K562 (cell line): ENCODE measurements at regions not wholly inside any gene's neighbourhood (a gene's known extent, or its start where the extent isn't known, plus 50 kb on each side); places are given as distances from the start of the nearest gene placed in this dataset.

ENCODE experiments used
- ARID1B ChIP-seq: fragments of 450-650 bp; IDR thresholded peaks from 2 replicates; pipeline ENCODE4 v1.6.1; 2016; ENCODE audit warnings: antibody characterized with exemption, mild to moderate bottlenecking, inconsistent platforms
- BDP1 ChIP-seq: IDR thresholded peaks from 3 replicates; pipeline ENCODE4 v1.6.1; 2011; ENCODE audit not compliant: insufficient read length, insufficient read depth
- CAMTA2 ChIP-seq: fragments of 250-450 bp; sonication (Bioruptor Pico); conservative IDR thresholded peaks from 2 replicates; pipeline ENCODE4 v1.5.1; 2022
- CBX2 ChIP-seq: fragments of 200-600 bp; sonication (generic); IDR thresholded peaks from one replicate; pipeline ENCODE4 v1.6.1; 2012; ENCODE audit warnings: mild to moderate bottlenecking, low read length, inconsistent platforms; ENCODE audit not compliant: insufficient read depth, poor library complexity, severe bottlenecking
- DMBX1 ChIP-seq: fragments of 250-450 bp; sonication (Bioruptor Pico); IDR thresholded peaks from 2 replicates; pipeline ENCODE4 v1.8.0; 2022; ENCODE audit warnings: inconsistent platforms, mild to moderate bottlenecking, moderate library complexity, borderline replicate concordance
- ELF2 ChIP-seq: fragments of 250-450 bp; sonication (Bioruptor Pico); IDR thresholded peaks from 2 replicates; pipeline ENCODE4 v1.5.0; 2021; ENCODE audit warnings: mild to moderate bottlenecking
- EP400 ChIP-seq: fragments of 450-650 bp; IDR thresholded peaks from 2 replicates; pipeline ENCODE4 v1.6.1; 2017; ENCODE audit warnings: antibody characterized with exemption, mild to moderate bottlenecking, moderate library complexity
- FIP1L1 ChIP-seq: fragments of 200-400 bp; formaldehyde crosslinking; IDR thresholded peaks from 2 replicates; pipeline ENCODE4 v1.6.1; 2018; ENCODE audit warnings: mild to moderate bottlenecking, low read depth, low read length; ENCODE audit not compliant: poor library complexity, severe bottlenecking
- MYNN ChIP-seq, 2 experiments: sonication (generic); formaldehyde crosslinking in 1 of 2; IDR thresholded peaks; 2 replicates each; pipeline versions ENCODE4 v1.5.0 to v1.6.1; 2016 to 2020; ENCODE audit warnings: antibody characterized with exemption in 1 of 2, missing genetic modification reagents in 1 of 2
- NCOA1 ChIP-seq: fragments of 450-650 bp; IDR thresholded peaks from 2 replicates; pipeline ENCODE4 v1.6.1; 2016; ENCODE audit warnings: low read depth
- PHB2 ChIP-seq: fragments of 450-650 bp; IDR thresholded peaks from 2 replicates; pipeline ENCODE4 v1.6.1; 2017; ENCODE audit warnings: low read depth
- PHF8 ChIP-seq: fragments of 200-600 bp; sonication (generic); IDR thresholded peaks from 2 replicates; pipeline ENCODE4 v1.6.1; 2012; ENCODE audit warnings: mixed run types, mild to moderate bottlenecking, inconsistent platforms, low read length, moderate library complexity, borderline replicate concordance
- PRMT5 ChIP-seq: sonication (generic); formaldehyde crosslinking; IDR thresholded peaks from 2 replicates; pipeline ENCODE4 v1.5.0; 2020; ENCODE audit warnings: missing genetic modification reagents
- STAT5B ChIP-seq: fragments of 250-450 bp; sonication (Bioruptor Pico); IDR thresholded peaks from 2 replicates; pipeline ENCODE4 v1.8.0; 2021; ENCODE audit warnings: mild to moderate bottlenecking, inconsistent platforms
- TBL1XR1 ChIP-seq, 2 experiments: IDR thresholded peaks; 2 replicates each; pipeline ENCODE4 v1.6.1; 2012; ENCODE audit warnings: improper control_type of control experiment in 2 of 2, low read length in 2 of 2, mild to moderate bottlenecking in 1 of 2
- TCF7 ChIP-seq: sonication (generic); IDR thresholded peaks from 2 replicates; pipeline ENCODE4 v1.6.1; 2016; ENCODE audit warnings: antibody characterized with exemption, borderline replicate concordance
- TFAM ChIP-seq: fragments of 250-450 bp; sonication (Bioruptor Pico); conservative IDR thresholded peaks from 2 replicates; pipeline ENCODE4 v1.5.0; 2021; ENCODE audit warnings: mild to moderate bottlenecking, moderate library complexity
- TOE1 ChIP-seq, 2 experiments: fragments of 450-650 bp in 1 of 2; sonication (generic) in 1 of 2; formaldehyde crosslinking in 1 of 2; IDR thresholded peaks; 2 replicates each; pipeline versions ENCODE4 v1.7.1 to v1.8.0; 2016 to 2022; ENCODE audit warnings: borderline replicate concordance in 2 of 2, mild to moderate bottlenecking in 2 of 2, antibody characterized with exemption in 1 of 2, inconsistent platforms in 1 of 2, low read depth in 1 of 2, missing genetic modification reagents in 1 of 2, moderate library complexity in 1 of 2
- ZNF12 ChIP-seq: sonication (generic); formaldehyde crosslinking; IDR thresholded peaks from 2 replicates; pipeline ENCODE4 v1.4.0; 2020; ENCODE audit warnings: mild to moderate bottlenecking, missing genetic modification reagents
- ZNF217 ChIP-seq: sonication (generic); formaldehyde crosslinking; IDR thresholded peaks from 2 replicates; pipeline ENCODE4 v1.8.0; 2022; ENCODE audit warnings: mild to moderate bottlenecking, missing genetic modification reagents
- ZNF311 ChIP-seq: fragments of 250-450 bp; sonication (Bioruptor Pico); IDR thresholded peaks from 2 replicates; pipeline ENCODE4 v1.4.0; 2020; ENCODE audit warnings: mild to moderate bottlenecking, moderate library complexity
- ZNF445 ChIP-seq: fragments of 250-450 bp; sonication (Bioruptor Pico); IDR thresholded peaks from 2 replicates; pipeline ENCODE4 v1.4.0; 2020; ENCODE audit warnings: low read depth, mild to moderate bottlenecking, moderate library complexity
- TF ChIP-seq, protein P1 (sequence below): sonication (generic); formaldehyde crosslinking; IDR thresholded peaks from 2 replicates; pipeline ENCODE4 v1.8.0; 2022; ENCODE audit warnings: missing genetic modification reagents, mild to moderate bottlenecking, moderate library complexity, borderline replicate concordance
- TF ChIP-seq, protein P2 (sequence below): fragments of 250-450 bp; sonication (Bioruptor Pico); IDR thresholded peaks from 2 replicates; pipeline ENCODE4 v1.5.0; 2020; ENCODE audit warnings: mild to moderate bottlenecking, borderline replicate concordance
- TF ChIP-seq, protein P3 (sequence below): sonication (generic); formaldehyde crosslinking; IDR thresholded peaks from 2 replicates; pipeline ENCODE4 v1.8.1; 2023; ENCODE audit warnings: mild to moderate bottlenecking, missing genetic modification reagents, moderate library complexity
- TF ChIP-seq, protein P4 (sequence below): fragments of 250-450 bp; sonication (Bioruptor Pico); IDR thresholded peaks from 2 replicates; pipeline ENCODE4 v1.5.0; 2021

DNA sequence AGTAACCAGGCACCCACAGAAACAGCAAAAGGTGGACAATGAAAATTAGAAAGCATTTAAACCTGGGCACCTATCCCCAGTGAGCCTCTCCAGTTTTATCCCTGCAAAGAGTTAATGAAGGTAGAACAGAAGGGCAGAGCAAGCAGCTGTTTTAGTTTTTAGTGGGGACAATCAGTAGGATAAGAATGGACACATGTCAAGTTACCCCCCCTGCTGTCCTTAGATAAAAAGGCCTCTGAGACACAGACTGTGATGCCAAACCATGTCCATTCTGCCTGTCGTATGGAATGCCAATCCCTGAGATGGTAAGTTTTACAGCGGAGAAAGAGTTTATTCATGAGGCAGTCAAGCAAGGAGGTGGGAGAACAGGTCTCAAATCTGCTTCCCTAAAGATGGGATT is 162.6 kb upstream of the AGR3 start (continued):
- TF ChIP-seq ZNF445 (CRISPR knock-in tag), result no peak
- TF ChIP-seq, protein P1, sequence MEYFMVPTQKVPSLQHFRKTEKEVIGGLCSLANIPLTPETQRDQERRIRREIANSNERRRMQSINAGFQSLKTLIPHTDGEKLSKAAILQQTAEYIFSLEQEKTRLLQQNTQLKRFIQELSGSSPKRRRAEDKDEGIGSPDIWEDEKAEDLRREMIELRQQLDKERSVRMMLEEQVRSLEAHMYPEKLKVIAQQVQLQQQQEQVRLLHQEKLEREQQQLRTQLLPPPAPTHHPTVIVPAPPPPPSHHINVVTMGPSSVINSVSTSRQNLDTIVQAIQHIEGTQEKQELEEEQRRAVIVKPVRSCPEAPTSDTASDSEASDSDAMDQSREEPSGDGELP, result no peak
- no peak for TF ChIP-seq CBX2
- TF ChIP-seq PHB2, result no peak
- no peak for TF ChIP-seq ZNF311 (CRISPR knock-in tag)
- TF ChIP-seq, protein P2, sequence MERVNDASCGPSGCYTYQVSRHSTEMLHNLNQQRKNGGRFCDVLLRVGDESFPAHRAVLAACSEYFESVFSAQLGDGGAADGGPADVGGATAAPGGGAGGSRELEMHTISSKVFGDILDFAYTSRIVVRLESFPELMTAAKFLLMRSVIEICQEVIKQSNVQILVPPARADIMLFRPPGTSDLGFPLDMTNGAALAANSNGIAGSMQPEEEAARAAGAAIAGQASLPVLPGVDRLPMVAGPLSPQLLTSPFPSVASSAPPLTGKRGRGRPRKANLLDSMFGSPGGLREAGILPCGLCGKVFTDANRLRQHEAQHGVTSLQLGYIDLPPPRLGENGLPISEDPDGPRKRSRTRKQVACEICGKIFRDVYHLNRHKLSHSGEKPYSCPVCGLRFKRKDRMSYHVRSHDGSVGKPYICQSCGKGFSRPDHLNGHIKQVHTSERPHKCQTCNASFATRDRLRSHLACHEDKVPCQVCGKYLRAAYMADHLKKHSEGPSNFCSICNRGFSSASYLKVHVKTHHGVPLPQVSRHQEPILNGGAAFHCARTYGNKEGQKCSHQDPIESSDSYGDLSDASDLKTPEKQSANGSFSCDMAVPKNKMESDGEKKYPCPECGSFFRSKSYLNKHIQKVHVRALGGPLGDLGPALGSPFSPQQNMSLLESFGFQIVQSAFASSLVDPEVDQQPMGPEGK (CRISPR knock-in tag), result no peak
- TF ChIP-seq ZNF12 (CRISPR knock-in tag), result no peak
- TF ChIP-seq TOE1 (IDR thresholded peaks at IDR 0.05; ENCODE audit: borderline replicate concordance), result no peak
- no peak for TF ChIP-seq TOE1 (CRISPR knock-in tag; IDR thresholded peaks at IDR 0.05; ENCODE audit: borderline replicate concordance, low read depth)
- no peak for TF ChIP-seq MYNN (IDR thresholded peaks at IDR 0.05)
- TF ChIP-seq MYNN (CRISPR knock-in tag; IDR thresholded peaks at IDR 0.05), result no peak
- no peak for TF ChIP-seq ELF2 (CRISPR knock-in tag)
- no peak for TF ChIP-seq PHF8
- no peak for TF ChIP-seq STAT5B (CRISPR knock-in tag)
- TF ChIP-seq DMBX1, result 0 out of 2 replicates have a peak, but pooled peaks have one; percentile 28
- no peak for TF ChIP-seq TFAM (CRISPR knock-in tag)
- no peak for TF ChIP-seq BDP1
- TF ChIP-seq FIP1L1, result no peak
- no peak for TF ChIP-seq EP400
- no peak for TF ChIP-seq ZNF217 (CRISPR knock-in tag)
- TF ChIP-seq, protein P3, sequence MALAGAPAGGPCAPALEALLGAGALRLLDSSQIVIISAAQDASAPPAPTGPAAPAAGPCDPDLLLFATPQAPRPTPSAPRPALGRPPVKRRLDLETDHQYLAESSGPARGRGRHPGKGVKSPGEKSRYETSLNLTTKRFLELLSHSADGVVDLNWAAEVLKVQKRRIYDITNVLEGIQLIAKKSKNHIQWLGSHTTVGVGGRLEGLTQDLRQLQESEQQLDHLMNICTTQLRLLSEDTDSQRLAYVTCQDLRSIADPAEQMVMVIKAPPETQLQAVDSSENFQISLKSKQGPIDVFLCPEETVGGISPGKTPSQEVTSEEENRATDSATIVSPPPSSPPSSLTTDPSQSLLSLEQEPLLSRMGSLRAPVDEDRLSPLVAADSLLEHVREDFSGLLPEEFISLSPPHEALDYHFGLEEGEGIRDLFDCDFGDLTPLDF (CRISPR knock-in tag), result no peak
- no peak for TF ChIP-seq CAMTA2 (CRISPR knock-in tag)
- peak; percentile 80 for TF ChIP-seq ARID1B
- TF ChIP-seq, protein P4, sequence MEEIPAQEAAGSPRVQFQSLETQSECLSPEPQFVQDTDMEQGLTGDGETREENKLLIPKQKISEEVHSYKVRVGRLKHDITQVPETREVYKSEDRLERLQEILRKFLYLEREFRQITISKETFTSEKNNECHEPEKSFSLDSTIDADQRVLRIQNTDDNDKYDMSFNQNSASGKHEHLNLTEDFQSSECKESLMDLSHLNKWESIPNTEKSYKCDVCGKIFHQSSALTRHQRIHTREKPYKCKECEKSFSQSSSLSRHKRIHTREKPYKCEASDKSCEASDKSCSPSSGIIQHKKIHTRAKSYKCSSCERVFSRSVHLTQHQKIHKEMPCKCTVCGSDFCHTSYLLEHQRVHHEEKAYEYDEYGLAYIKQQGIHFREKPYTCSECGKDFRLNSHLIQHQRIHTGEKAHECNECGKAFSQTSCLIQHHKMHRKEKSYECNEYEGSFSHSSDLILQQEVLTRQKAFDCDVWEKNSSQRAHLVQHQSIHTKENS, result no peak
- TF ChIP-seq TBL1XR1 (IDR thresholded peaks at IDR 0.05; ENCODE audit: low read length in 2 of 2), result no peak
- TF ChIP-seq TCF7, result no peak
- no peak for TF ChIP-seq NCOA1
- no peak for TF ChIP-seq PRMT5 (CRISPR knock-in tag)
